Activated CD4-positive, alpha-beta memory T cell treated with anti-CD3 and anti-CD28 coated beads for 36 hours (primary cell): ENCODE measurements at regions not wholly inside any gene's neighbourhood (a gene's known extent, or its start where the extent isn't known, plus 50 kb on each side); places are given as distances from the start of the nearest gene placed in this dataset. TPM values are rescaled to one million over a fixed set of nuclear protein-coding genes. Genes with fewer than 3 reads are reported as not detected.
"Not testable (repeated sequence)": the region's sequence is repeated elsewhere in the genome, so short reads cannot be mapped to it uniquely, and the experiment has no call there.

Source experiments
- CTCF ChIA-PET: fragments of 350-600 bp; sonication (Branson Sonifier 250); formaldehyde crosslinking; loops from one replicate; lab custom pipeline; 2021; ENCODE audit warnings: antibody characterized with exemption, inconsistent platforms; lab: Charles Lee
- POLR2A ChIA-PET: fragments of 350-600 bp; sonication (Branson Sonifier 250); formaldehyde crosslinking; loops from one replicate; lab custom pipeline; 2021; ENCODE audit warnings: antibody characterized with exemption; lab: Charles Lee
- DNase-seq: peaks from one replicate; pipeline ENCODE4 v3.0.0-alpha.2; 2020
- H3K27ac Mint-ChIP-seq: one replicate; pipeline ENCODE4 v1.8.0; 2021; ENCODE audit warnings: mixed read lengths
- H3K27me3 Mint-ChIP-seq: one replicate; pipeline ENCODE4 v1.8.0; 2021; ENCODE audit warnings: mixed read lengths
- H3K36me3 Mint-ChIP-seq: one replicate; pipeline ENCODE4 v1.8.0; 2021; ENCODE audit warnings: mixed read lengths
- H3K4me1 Mint-ChIP-seq: one replicate; pipeline ENCODE4 v1.8.0; 2021; ENCODE audit warnings: low read depth, mixed read lengths
- H3K4me3 Mint-ChIP-seq: one replicate; pipeline ENCODE4 v1.8.0; 2021; ENCODE audit warnings: mild to moderate bottlenecking, mixed read lengths
- H3K9me3 Mint-ChIP-seq: one replicate; pipeline ENCODE4 v1.8.0; 2021; ENCODE audit warnings: mixed read lengths
- intact Hi-C: fragments of 100-400 bp; cut with micrococcal nuclease; formaldehyde crosslinking; loops from one replicate; pipeline ENCODE4 v1.15.1; 2023
- microRNA-seq: library from miRNA; unstranded; fragments of <30 nt; microRNA quantifications from one replicate; pipeline ENCODE4 v1.2.0, GENCODE V29; 2022; ENCODE audit warnings: borderline number of aligned reads, borderline microRNAs expressed, borderline replicate concordance

DNA sequence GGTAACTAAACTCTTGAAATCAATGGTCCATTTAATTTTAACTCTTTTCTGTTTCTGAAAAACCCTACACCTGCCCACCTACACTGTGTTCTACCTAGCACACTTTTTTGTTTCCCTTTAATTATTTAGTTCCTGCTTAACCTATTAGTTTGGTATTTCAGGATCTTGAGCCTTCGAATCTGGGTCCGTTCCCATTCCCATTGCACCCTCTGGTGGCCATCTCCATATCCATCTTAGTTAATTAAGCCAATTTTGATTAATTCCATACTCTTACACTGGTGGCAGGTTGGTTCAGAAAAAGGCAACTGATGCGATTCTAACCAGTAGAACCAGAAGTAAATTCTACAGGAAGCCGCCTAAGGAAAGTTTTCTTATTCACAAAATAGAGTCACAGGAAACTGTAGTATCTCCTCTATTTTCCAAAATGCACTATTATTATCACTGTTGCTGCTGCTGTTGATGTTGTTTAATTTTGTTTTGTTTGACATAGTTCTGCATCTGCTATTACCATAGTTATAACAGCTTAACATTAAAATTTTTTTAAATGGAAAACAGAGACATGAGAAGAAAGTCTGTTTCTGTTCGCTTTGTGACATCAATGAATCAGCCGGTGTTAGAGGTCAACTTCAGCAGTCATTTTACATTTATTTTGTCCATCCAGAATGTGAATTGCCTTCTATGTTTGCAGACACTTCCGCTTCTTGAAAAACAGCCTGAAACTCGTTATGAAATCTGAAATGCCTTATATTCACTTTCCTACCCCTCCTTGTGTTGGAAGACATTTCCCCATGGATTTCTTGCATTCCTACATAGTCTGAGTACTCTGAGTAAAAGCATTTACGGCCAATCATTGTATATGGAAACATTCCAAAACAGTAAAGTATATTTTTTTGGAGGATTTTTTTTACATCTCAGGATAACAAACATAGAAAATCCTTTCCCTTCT lies 115.5 kb upstream of the NCAM2 start:
- Mint-ChIP-seq H3K4me1 (no peaks in the 10 kb centered on the region), H3K9me3 (peaks cover 2% of the 10 kb centered on the region), H3K27ac (no peak overlapping the region), H3K4me3 (no peak overlapping the region), H3K27me3 (no peaks in the 10 kb centered on the region), H3K36me3 (no peaks in the 10 kb centered on the region)
- POLR2A ChIA-PET, result no interaction called here
- CTCF ChIA-PET, result no interaction called here
- DNase-seq, result peak; percentile 22
- intact Hi-C loops, result no loop called here

DNA sequence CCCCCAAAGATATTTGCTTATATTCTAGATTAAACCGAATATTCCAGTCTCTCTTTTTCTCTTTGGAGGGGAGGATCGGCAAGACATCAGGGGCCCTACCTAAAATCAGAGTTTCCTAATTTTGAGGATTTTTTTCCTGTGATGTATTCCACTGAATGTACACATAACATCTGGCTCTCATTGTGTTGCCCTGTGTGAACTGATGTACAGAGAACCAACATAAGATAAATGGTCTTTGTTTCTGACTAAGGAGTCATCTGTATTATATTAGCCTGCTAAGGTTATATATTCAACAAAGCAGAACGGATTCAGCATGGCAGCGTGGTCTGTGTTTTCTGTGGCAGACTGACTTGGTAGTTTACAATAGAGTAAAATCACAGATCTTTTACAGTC lies 114.8 kb upstream of the NCAM2 start:
- Mint-ChIP-seq H3K27ac (no peak overlapping the region), H3K4me1 (no peaks in the 10 kb centered on the region), H3K27me3 (no peaks in the 10 kb centered on the region), H3K4me3 (no peak overlapping the region), H3K9me3 (peaks cover 2% of the 10 kb centered on the region), H3K36me3 (no peaks in the 10 kb centered on the region)
- no peak for DNase-seq
- intact Hi-C loops, result no loop called here
- POLR2A ChIA-PET, result no interaction called here
- CTCF ChIA-PET, result no interaction called here

DNA sequence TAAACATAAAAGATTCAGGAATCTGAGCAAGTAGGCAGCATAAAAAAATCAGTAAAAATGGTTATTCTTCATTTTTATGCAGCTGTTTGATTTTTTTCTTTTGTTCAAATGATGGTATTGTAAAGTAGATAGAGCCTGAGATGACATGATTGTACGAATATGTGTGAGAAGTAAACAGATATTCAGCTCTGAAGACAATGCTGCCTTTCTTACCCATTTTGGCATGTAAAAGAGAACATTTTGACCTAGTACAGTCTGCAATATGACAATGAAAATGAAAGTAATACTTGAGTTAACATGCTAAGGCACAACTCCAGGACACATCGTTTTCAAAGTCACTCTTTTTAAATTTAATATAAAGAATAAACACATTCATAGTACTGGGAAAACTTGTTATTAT lies 95.7 kb upstream of the NCAM2 start:
- Mint-ChIP-seq H3K36me3 (no peaks in the 10 kb centered on the region), H3K9me3 (peaks cover 3% of the 10 kb centered on the region), H3K27me3 (no peaks in the 10 kb centered on the region), H3K4me3 (no peak overlapping the region), H3K27ac (no peak overlapping the region), H3K4me1 (no peaks in the 10 kb centered on the region)
- ChIA-PET POLR2A (no interaction called here), CTCF (no interaction called here)
- intact Hi-C loops, result no loop called here
- DNase-seq, result no peak

DNA sequence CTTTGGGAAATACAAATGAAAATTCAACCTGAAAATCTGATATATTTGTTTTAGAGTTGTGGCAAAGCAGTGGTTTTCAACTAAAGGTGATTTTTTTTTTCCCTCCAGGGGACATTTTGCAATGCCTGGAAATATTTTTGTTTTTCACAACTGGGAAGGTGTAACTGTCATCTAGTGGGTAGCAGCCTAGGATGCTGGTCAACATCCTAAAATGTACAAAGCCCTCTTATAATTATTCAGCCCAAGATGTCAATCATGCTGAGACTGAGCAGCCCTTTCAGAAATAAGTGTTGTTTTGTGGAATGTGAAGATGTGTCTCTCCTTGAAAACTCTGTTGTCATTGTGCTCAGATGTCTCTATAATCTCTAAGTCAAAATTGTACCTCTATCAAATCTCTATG lies 95.2 kb upstream of the NCAM2 start:
- H3K4me3 Mint-ChIP-seq, result no peak overlapping the region
- no peaks in the 10 kb centered on the region for H3K36me3 Mint-ChIP-seq
- CTCF ChIA-PET, result no interaction called here
- no peaks in the 10 kb centered on the region for H3K4me1 Mint-ChIP-seq
- DNase-seq, result no peak
- intact Hi-C loops, result no loop called here
- POLR2A ChIA-PET, result no interaction called here
- peaks cover 3% of the 10 kb centered on the region for H3K9me3 Mint-ChIP-seq
- no peaks in the 10 kb centered on the region for H3K27me3 Mint-ChIP-seq
- H3K27ac Mint-ChIP-seq, result no peak overlapping the region

DNA sequence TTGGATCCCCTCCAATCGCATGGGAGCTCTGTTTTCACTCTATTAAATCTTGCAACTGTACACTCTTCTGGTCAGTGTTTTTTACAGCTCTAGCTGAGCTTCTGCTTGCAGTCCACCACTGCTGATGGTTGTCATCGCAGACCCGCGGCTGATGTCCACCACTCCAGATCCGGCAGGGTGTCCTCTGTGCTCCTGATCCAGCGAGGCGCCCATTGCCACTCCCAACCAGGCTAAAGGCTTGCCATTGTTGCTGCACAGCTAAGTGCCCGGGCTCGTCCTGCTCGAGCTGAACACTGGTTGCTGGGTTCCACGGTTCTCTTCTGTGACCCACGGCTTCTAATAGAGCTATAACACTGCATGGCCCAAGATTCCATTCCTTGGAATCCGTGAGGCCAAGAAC lies 70.7 kb upstream of the NCAM2 start:
- CTCF ChIA-PET, result interaction anchor here (0.6 kb wide), 1 partner anchor 22 kb away, joined by 3 read pairs; no protein-coding TSS in a partner anchor
- H3K4me1 Mint-ChIP-seq, H3K4me3 Mint-ChIP-seq, DNase-seq, H3K27ac Mint-ChIP-seq, intact Hi-C loops, POLR2A ChIA-PET, H3K27me3 Mint-ChIP-seq, H3K9me3 Mint-ChIP-seq, H3K36me3 Mint-ChIP-seq: not testable (repeated sequence)

DNA sequence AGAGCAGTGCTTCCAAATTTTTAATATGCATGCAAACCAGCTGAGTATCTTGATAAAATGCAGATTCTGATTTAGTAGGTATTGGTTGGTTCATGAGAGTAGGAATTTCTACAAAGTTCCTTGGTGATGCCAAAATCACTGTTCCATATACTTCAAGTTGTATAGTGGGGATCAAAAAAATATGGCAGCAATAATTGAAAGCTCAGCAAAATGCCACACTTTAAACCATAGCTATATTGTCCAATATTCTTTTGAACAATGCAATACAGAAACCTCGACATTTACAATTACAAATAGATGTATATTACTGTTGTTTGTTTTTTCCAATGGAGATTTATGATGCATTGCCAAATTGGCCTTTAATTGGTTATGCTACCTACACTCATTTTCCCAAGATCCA lies 55.7 kb upstream of the NCAM2 start:
- H3K4me3 Mint-ChIP-seq, result no peak overlapping the region
- no peaks in the 10 kb centered on the region for H3K4me1 Mint-ChIP-seq
- no peak overlapping the region for H3K27ac Mint-ChIP-seq
- no peaks in the 10 kb centered on the region for H3K36me3 Mint-ChIP-seq
- no peaks in the 10 kb centered on the region for H3K27me3 Mint-ChIP-seq
- intact Hi-C loops, result no loop called here
- peaks cover 3% of the 10 kb centered on the region for H3K9me3 Mint-ChIP-seq
- no peak for DNase-seq
- ChIA-PET CTCF (no interaction called here), POLR2A (no interaction called here)

DNA sequence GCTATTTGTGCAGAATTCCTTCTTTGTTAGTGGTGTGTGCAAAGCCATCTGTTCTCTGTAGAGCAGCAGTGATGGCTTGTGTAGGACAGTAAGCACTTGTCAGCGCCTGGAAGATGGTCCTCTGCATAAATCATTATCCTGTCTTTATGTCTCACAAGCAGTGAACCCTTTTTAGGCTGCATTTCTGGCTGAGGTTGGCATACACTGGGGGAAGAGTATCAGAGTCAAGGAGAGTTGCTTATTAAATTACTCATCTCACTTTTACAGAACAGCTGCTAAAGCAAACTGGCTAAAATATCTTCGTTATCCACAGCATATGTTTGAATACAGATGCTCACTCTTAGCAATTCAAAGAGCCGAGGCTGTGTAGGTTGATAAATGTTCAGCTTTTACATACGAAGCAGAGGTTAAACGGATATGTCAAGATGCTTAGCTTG lies 54.6 kb upstream of the NCAM2 start:
- intact Hi-C loops, result no loop called here
- no peaks in the 10 kb centered on the region for H3K4me1 Mint-ChIP-seq
- CTCF ChIA-PET, result no interaction called here

DNA sequence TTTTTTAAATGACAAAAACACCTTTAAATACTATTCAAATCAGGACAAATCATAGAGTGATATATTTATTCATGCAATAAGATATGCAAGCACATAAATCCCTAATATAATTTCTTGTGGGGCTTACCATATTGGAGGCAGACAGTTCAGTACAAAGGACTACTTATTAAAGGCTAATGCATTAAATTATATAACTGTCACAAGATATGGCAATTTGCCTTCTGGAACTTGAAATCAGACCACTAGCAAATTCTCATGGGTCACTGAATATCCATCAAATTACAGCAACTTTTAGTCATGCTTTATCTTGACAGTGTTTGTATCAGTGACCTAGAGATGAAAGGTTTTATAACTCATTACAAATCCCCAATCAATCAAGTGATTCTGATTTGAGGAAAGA lies 54.1 kb upstream of the NCAM2 start:
- CTCF ChIA-PET, result no interaction called here
- intact Hi-C loops, result no loop called here
- H3K4me1 Mint-ChIP-seq, result no peaks in the 10 kb centered on the region
- no peak overlapping the region for H3K4me3 Mint-ChIP-seq
- no peaks in the 10 kb centered on the region for H3K36me3 Mint-ChIP-seq
- no peak overlapping the region for H3K27ac Mint-ChIP-seq
- peaks cover 3% of the 10 kb centered on the region for H3K9me3 Mint-ChIP-seq
- no peaks in the 10 kb centered on the region for H3K27me3 Mint-ChIP-seq
- no peak for DNase-seq
- POLR2A ChIA-PET, result no interaction called here

More for the DNA sequence above, 54.6 kb upstream of the NCAM2 start:
- POLR2A ChIA-PET, result no interaction called here
- H3K36me3 Mint-ChIP-seq, result no peaks in the 10 kb centered on the region
- H3K27ac Mint-ChIP-seq, result no peak overlapping the region
- H3K27me3 Mint-ChIP-seq, result no peaks in the 10 kb centered on the region
- no peak for DNase-seq
- peaks cover 3% of the 10 kb centered on the region for H3K9me3 Mint-ChIP-seq
- H3K4me3 Mint-ChIP-seq, result no peak overlapping the region

DNA sequence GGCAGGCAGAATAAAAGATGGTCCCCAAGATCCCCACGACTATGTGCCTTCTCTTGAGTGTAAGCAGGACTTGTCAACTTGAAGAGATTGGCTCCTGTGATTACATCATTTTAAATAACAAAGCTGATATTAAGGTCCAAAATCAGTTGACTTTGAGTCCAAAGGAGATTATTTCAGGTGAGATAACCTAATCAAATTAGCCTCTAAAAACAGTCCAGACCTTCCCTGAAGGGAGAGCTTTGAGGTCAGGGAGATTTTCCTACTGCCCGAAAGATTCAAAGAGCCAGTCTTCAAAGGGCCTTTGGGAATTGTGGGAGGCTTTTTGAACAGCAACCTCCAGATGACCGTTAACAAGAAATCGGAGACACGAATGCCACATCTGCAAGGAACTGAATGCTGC lies 51.5 kb upstream of the NCAM2 start:
- H3K9me3 Mint-ChIP-seq, result no peaks in the 10 kb centered on the region
- no peak overlapping the region for H3K27ac Mint-ChIP-seq
- H3K4me3 Mint-ChIP-seq, result no peak overlapping the region
- intact Hi-C loops, result no loop called here
- no peaks in the 10 kb centered on the region for H3K36me3 Mint-ChIP-seq
- ChIA-PET CTCF (no interaction called here), POLR2A (no interaction called here)
- no peaks in the 10 kb centered on the region for H3K4me1 Mint-ChIP-seq
- no peak for DNase-seq
- H3K27me3 Mint-ChIP-seq, result no peaks in the 10 kb centered on the region

Small RNA genes lying in the stretch of these regions (microRNA-seq; reads per million reads assigned to microRNA genes)
- not detected for gene MIR548X
